ENCODE measurements at regions not wholly inside any gene's neighbourhood (a gene's known extent, or its start where the extent isn't known, plus 50 kb on each side); places are given as distances from the start of the nearest gene placed in this dataset.

DNA sequence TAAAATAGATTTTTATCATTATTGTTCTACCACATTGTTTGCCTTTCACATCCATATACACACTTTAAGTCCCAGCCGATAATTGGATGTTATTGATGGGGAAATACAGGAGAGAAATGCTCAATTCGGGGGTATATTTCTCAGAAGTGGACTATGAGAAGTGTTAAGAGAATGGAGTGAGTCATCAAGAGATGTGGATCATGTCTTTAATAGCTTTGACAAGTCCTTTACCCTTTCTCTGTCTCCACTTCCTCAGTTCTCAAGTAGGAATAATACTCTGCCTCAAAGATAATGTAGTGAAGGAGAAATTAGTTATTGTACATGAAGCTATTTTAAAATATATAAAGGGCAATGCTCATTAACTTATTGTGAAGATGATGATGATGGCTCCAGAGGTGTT is 1017.6 kb upstream of the PIK3C3 start:
- TF ChIP-seq, protein P1, sequence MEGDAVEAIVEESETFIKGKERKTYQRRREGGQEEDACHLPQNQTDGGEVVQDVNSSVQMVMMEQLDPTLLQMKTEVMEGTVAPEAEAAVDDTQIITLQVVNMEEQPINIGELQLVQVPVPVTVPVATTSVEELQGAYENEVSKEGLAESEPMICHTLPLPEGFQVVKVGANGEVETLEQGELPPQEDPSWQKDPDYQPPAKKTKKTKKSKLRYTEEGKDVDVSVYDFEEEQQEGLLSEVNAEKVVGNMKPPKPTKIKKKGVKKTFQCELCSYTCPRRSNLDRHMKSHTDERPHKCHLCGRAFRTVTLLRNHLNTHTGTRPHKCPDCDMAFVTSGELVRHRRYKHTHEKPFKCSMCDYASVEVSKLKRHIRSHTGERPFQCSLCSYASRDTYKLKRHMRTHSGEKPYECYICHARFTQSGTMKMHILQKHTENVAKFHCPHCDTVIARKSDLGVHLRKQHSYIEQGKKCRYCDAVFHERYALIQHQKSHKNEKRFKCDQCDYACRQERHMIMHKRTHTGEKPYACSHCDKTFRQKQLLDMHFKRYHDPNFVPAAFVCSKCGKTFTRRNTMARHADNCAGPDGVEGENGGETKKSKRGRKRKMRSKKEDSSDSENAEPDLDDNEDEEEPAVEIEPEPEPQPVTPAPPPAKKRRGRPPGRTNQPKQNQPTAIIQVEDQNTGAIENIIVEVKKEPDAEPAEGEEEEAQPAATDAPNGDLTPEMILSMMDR (IDR thresholded peaks at IDR 0.05), result no peak
- TF ChIP-seq EZH2phosphoT487 (IDR thresholded peaks at IDR 0.05), result no peak
- no peak for TF ChIP-seq EZH2 (IDR thresholded peaks at IDR 0.05)
